ENCODE measurements at regions not wholly inside any gene's neighbourhood (a gene's known extent, or its start where the extent isn't known, plus 50 kb on each side); places are given as distances from the start of the nearest gene placed in this dataset.
"Not testable (repeated sequence)": the region's sequence is repeated elsewhere in the genome, so short reads cannot be mapped to it uniquely, and the experiment has no call there.

- WGBS, 10 experiments: 60 to 100% (median 94%) methylated on average over 1 to 2 of the region's 2 CpGs
- in situ Hi-C loops (cut with MboI; ENCODE audit: low pct_unique_long_range_greater_than_20kb in 2 of 9, low sequenced_read_pairs in 9 of 9, unreplicated experiment in 9 of 9): no loop called here
- no peak overlapping the region for H3K4me3 ChIP-seq
- ATAC-seq (replicated peaks in 6 of 8): peak in 2 of 8 experiments; percentile 16 to 39
- H3K27ac ChIP-seq: no peak overlapping the region
- H3K4me1 ChIP-seq (replicated peaks in 1 of 2): no peaks in the 10 kb centered on the region
These were observed 621.3 kb downstream of the ETS1 start for GRCh38 chr11:127965939-127966668.

- Histone ChIP-seq H3K4me1 (replicated peaks in 1 of 2) (no peaks in the 10 kb centered on the region), H3K4me3 (no peak overlapping the region), H3K27ac (no peak overlapping the region)
- 0 to 100% (median 49%) methylated on average over 1 of the region's 1 CpG; no CpG with 5 or more reads in 2 of the 10 experiments for WGBS, 10 experiments
- ATAC-seq (replicated peaks in 6 of 8): peak in 2 of 8 experiments; percentile 38 to 58
- in situ Hi-C loops (cut with MboI; ENCODE audit: low pct_unique_long_range_greater_than_20kb in 2 of 9, low sequenced_read_pairs in 9 of 9, unreplicated experiment in 9 of 9): no loop called here
These were observed 624.9 kb downstream of the ETS1 start for GRCh38 chr11:127962416-127962815.

- ATAC-seq (replicated peaks in 6 of 8): no peak
- no peak overlapping the region for H3K4me3 ChIP-seq
- WGBS, 10 experiments: 0 to 100% (median 71%) methylated on average over 1 to 2 of the region's 2 CpGs; no CpG with 5 or more reads in 1 of the 10 experiments
These were observed 637.2 kb downstream of the ETS1 start for GRCh38 chr11:127950162-127950561.

GRCh38 chr11:127943763-127944162 is 643.6 kb downstream of the ETS1 start:
- ATAC-seq (replicated peaks in 6 of 8): peak in 1 of 8 experiments; percentile 30
- no peak overlapping the region for H3K4me3 ChIP-seq
- H3K27ac ChIP-seq: no peak overlapping the region
- H3K4me1 ChIP-seq (replicated peaks in 1 of 2): no peaks in the 10 kb centered on the region
- in situ Hi-C loops (cut with MboI; ENCODE audit: low pct_unique_long_range_greater_than_20kb in 2 of 9, low sequenced_read_pairs in 9 of 9, unreplicated experiment in 9 of 9): no loop called here
- WGBS, 10 experiments: 0 to 94% (median 40%) methylated on average over 1 to 4 of the region's 4 CpGs; no CpG with 5 or more reads in 1 of the 10 experiments

More at GRCh38 chr11:127950162-127950561, 637.2 kb downstream of the ETS1 start:
- in situ Hi-C loops (cut with MboI; ENCODE audit: low pct_unique_long_range_greater_than_20kb in 2 of 9, low sequenced_read_pairs in 9 of 9, unreplicated experiment in 9 of 9): no loop called here
- no peaks in the 10 kb centered on the region for H3K4me1 ChIP-seq (replicated peaks in 1 of 2)
- no peak overlapping the region for H3K27ac ChIP-seq

DNA sequence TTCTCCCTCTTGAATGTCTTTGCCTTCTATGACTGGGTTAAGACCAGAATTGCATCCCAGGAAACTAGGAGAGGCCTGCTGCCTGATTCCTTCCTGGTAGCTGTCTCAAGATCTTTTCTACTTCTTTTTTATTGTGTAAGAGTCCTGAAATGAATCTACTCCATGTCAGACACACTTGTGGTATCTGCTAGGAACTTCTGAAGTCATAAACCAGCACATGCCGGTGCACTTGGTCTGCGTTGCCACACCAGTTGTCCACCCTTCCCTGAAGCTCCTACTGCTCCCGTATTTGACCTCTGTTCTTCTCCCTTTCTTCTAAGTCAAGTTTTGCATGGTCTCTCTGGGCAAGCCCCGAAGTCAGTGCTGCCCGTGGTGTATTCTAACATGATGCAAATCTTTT is 644.2 kb downstream of the ETS1 start:
- WGBS, 10 experiments: 0 to 100% (median 77%) methylated on average over 1 to 4 of the region's 5 CpGs; no CpG with 5 or more reads in 2 of the 10 experiments

DNA sequence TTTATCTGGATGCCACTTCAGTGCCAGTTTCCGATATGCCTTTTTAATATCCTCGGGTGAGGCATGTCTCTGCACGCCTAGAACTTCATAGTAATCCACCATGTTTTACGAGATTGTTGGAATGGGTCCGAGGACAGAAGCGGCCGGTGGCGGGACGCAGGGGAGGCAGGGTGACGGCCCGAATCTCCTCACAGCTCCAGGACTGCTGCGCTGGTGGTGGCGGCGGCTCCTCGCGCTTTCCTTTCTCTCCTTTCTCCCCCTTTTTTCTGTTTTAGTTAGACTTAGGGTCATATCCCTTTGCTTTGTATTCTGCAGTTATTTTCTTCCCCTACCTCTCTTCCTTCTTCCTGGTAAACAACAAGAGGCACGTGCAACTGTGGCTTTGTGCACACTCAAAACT is 645.8 kb downstream of the ETS1 start:
- ATAC-seq (replicated peaks in 6 of 8); H3K4me1 ChIP-seq (replicated peaks in 1 of 2); in situ Hi-C loops (cut with MboI; ENCODE audit: low pct_unique_long_range_greater_than_20kb in 2 of 9, low sequenced_read_pairs in 9 of 9, unreplicated experiment in 9 of 9); H3K4me3 ChIP-seq; H3K27ac ChIP-seq: not testable (repeated sequence)
- 50 to 100% (median 84%) methylated on average over 1 to 9 of the region's 17 CpGs; no CpG with 5 or more reads in 1 of the 10 experiments for WGBS, 10 experiments

More for the DNA sequence above, 644.2 kb downstream of the ETS1 start:
- no peak for ATAC-seq (replicated peaks in 6 of 8)
- Histone ChIP-seq H3K4me3 (no peak overlapping the region), H3K4me1 (replicated peaks in 1 of 2) (no peaks in the 10 kb centered on the region), H3K27ac (no peak overlapping the region)
- in situ Hi-C loops (cut with MboI; ENCODE audit: low pct_unique_long_range_greater_than_20kb in 2 of 9, low sequenced_read_pairs in 9 of 9, unreplicated experiment in 9 of 9): no loop called here

GRCh38 chr11:127939000-127939399 is 648.4 kb downstream of the ETS1 start:
- Histone ChIP-seq H3K27ac (no peak overlapping the region), H3K4me3 (no peak overlapping the region), H3K4me1 (replicated peaks in 1 of 2) (peaks cover 0 to 5% of the 10 kb centered on the region in 2 donors)
- in situ Hi-C loops (cut with MboI; ENCODE audit: low pct_unique_long_range_greater_than_20kb in 2 of 9, low sequenced_read_pairs in 9 of 9, unreplicated experiment in 9 of 9): no loop called here
- WGBS, 10 experiments: 44 to 100% (median 82%) methylated on average over 1 to 3 of the region's 3 CpGs; no CpG with 5 or more reads in 1 of the 10 experiments
- no peak for ATAC-seq (replicated peaks in 6 of 8)

- Histone ChIP-seq H3K4me3 (no peak overlapping the region), H3K4me1 (replicated peaks in 1 of 2) (peaks cover 0 to 5% of the 10 kb centered on the region in 2 donors), H3K27ac (no peak overlapping the region)
- 13 to 100% (median 87%) methylated on average over 2 to 4 of the region's 4 CpGs for WGBS, 10 experiments
- in situ Hi-C loops (cut with MboI; ENCODE audit: low pct_unique_long_range_greater_than_20kb in 2 of 9, low sequenced_read_pairs in 9 of 9, unreplicated experiment in 9 of 9): no loop called here
- peak in 3 of 8 experiments; percentile 73 to 88 (median 87) for ATAC-seq (replicated peaks in 6 of 8)
These were observed 652.3 kb downstream of the ETS1 start for GRCh38 chr11:127935081-127935480.

DNA sequence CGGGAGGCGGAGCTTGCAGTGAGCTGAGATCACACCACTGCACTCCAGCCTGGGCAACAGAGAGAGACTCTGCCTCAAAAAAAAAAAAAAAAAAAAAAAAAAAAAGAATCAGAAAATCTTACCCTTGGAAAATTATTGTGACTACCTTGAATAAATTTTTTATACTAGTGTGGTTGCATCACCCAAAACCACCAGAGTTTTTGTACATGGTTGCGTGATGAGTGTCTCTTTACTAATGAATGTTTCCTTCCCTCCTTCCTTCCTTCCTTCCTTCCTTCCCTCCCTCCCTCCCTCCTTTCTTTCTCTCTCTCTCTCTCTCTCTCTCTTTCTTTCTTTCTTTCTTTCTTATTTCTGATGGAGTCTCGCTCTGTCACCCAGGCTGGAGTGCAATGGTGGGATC is 653.4 kb downstream of the ETS1 start:
- ATAC-seq (replicated peaks in 6 of 8); H3K4me1 ChIP-seq (replicated peaks in 1 of 2); H3K4me3 ChIP-seq; H3K27ac ChIP-seq; in situ Hi-C loops (cut with MboI; ENCODE audit: low pct_unique_long_range_greater_than_20kb in 2 of 9, low sequenced_read_pairs in 9 of 9, unreplicated experiment in 9 of 9): not testable (repeated sequence)
- WGBS, 10 experiments: 80 to 100% (median 95%) methylated on average over 1 to 4 of the region's 4 CpGs; no CpG with 5 or more reads in 3 of the 10 experiments

DNA sequence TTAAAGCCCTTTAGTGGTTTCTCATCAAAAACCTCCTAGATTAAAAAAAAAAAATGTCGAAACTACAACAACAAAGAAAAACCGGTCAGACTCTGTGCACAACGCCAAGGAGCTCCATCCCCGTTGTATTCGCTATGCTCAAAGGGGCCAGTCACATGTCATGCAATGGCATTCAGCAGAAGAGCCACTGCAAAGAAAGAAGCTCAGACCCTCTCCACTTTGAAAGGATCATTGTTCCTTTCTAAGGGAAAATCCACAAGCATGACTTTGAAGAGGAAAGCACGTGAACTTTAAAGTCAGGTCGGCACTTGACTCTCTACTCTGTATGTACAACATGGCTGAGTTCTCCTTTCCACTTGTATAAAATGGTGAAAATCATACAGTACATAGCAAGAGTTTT is 655.6 kb downstream of the ETS1 start:
- peak in 2 of 8 experiments; percentile 45 to 74 for ATAC-seq (replicated peaks in 6 of 8)
- Histone ChIP-seq H3K4me1 (replicated peaks in 1 of 2) (peaks cover 0 to 5% of the 10 kb centered on the region in 2 donors), H3K27ac (no peak overlapping the region), H3K4me3 (no peak overlapping the region)
- WGBS, 10 experiments: 0 to 84% (median 75%) methylated on average over 1 to 7 of the region's 7 CpGs; no CpG with 5 or more reads in 1 of the 10 experiments
- in situ Hi-C loops (cut with MboI; ENCODE audit: low pct_unique_long_range_greater_than_20kb in 2 of 9, low sequenced_read_pairs in 9 of 9, unreplicated experiment in 9 of 9): no loop called here

- WGBS, 10 experiments: 0 to 100% (median 96%) methylated on average over 1 to 6 of the region's 8 CpGs; no CpG with 5 or more reads in 2 of the 10 experiments
- in situ Hi-C loops (cut with MboI; ENCODE audit: low pct_unique_long_range_greater_than_20kb in 2 of 9, low sequenced_read_pairs in 9 of 9, unreplicated experiment in 9 of 9): no loop called here
- Histone ChIP-seq H3K4me3 (no peak overlapping the region), H3K4me1 (replicated peaks in 1 of 2) (no peaks in the 10 kb centered on the region), H3K27ac (no peak overlapping the region)
- no peak for ATAC-seq (replicated peaks in 6 of 8)
These were observed 660.6 kb downstream of the ETS1 start for GRCh38 chr11:127926721-127927120.

GRCh38 chr11:127925475-127925874 is 661.9 kb downstream of the ETS1 start:
- Histone ChIP-seq H3K4me1 (replicated peaks in 1 of 2) (no peaks in the 10 kb centered on the region), H3K27ac (no peak overlapping the region), H3K4me3 (no peak overlapping the region)
- ATAC-seq (replicated peaks in 6 of 8): peak in 1 of 8 experiments; percentile 49
- 0 to 90% (median 63%) methylated on average over 1 to 4 of the region's 4 CpGs; no CpG with 5 or more reads in 2 of the 10 experiments for WGBS, 10 experiments
- in situ Hi-C loops (cut with MboI; ENCODE audit: low pct_unique_long_range_greater_than_20kb in 2 of 9, low sequenced_read_pairs in 9 of 9, unreplicated experiment in 9 of 9): no loop called here

DNA sequence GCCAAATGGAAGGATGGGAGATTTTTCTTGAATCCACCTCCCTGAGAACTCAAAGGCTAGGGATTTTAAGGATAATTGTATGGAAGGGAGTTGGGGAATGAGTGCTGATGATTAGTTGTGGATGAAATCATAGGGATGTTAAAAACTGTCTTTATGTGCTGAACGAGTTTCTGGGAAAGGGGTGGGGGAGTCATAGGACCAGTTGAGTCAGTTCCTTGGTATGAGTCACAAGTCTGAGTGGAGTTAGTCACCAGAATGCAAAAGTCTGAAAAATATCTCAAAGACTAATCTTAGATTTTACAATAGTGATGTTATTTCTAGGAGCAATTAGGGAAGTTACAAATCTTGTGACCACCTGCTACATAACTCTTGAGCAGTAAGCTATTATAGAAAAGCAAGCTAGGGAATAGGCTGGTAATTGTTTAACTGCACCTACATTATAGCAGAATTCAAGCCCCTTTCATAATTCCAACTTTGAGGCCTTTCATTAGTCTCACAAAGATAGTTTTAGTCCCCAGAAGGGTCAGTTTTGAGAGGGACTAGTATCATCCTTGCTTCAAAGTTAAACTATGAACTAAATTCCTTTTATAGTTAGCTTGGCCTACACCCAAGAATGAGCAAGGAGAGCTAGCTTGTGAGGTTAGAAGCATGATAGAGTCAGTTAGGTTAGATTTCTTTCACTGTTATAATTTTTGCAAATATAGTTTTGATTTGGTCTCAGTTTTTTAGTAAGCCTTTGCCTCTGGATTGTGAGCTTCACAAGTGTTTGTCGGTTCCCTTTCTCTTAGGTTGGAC is 668.0 kb downstream of the ETS1 start:
- peak in 4 of 8 experiments; percentile 13 to 75 (median 46) for ATAC-seq (replicated peaks in 6 of 8)
- in situ Hi-C loops (cut with MboI; ENCODE audit: low pct_unique_long_range_greater_than_20kb in 2 of 9, low sequenced_read_pairs in 9 of 9, unreplicated experiment in 9 of 9): no loop called here
- Histone ChIP-seq H3K4me1 (replicated peaks in 1 of 2) (peaks cover 0 to 4% of the 10 kb centered on the region in 2 donors), H3K27ac (no peak overlapping the region), H3K4me3 (no peak overlapping the region)
- 19 to 100% (median 80%) methylated on average over 1 to 2 of the region's 2 CpGs; no CpG with 5 or more reads in 1 of the 10 experiments for whole genome bisulfite sequencing, 10 experiments
